ENCODE measurements at regions not wholly inside any gene's neighbourhood (a gene's known extent, or its start where the extent isn't known, plus 50 kb on each side); places are given as distances from the start of the nearest gene placed in this dataset.

- TF ChIP-seq CTCF (IDR thresholded peaks at IDR 0.05; ENCODE audit: low read length): no peak
- no peak for TF ChIP-seq EZH2phosphoT487 (IDR thresholded peaks at IDR 0.05; ENCODE audit: low read length)
Observed at GRCh38 chr12:45535610-45536180, 193.8 kb upstream of the ARID2 start.

Measured in MM.1S (cell line).